Panc1 (cell line): ENCODE measurements at regions not wholly inside any gene's neighbourhood (a gene's known extent, or its start where the extent isn't known, plus 50 kb on each side); places are given as distances from the start of the nearest gene placed in this dataset.

ENCODE experiments used
- SIN3A ChIP-seq: IDR thresholded peaks from 2 replicates; pipeline ENCODE4 v1.6.1; 2012; ENCODE audit warnings: low read depth, mild to moderate bottlenecking, low read length, moderate library complexity, borderline replicate concordance; ENCODE audit not compliant: insufficient read depth
- TCF7L2 ChIP-seq: IDR thresholded peaks from 2 replicates; pipeline ENCODE4 v1.6.1; 2011; ENCODE audit warnings: mild to moderate bottlenecking, low read depth, low read length, inconsistent platforms
- TF ChIP-seq, protein P1 (sequence below): fragments of 450-650 bp; IDR thresholded peaks from 2 replicates; pipeline ENCODE4 v1.5.1; 2017; ENCODE audit warnings: mild to moderate bottlenecking
- TF ChIP-seq, protein P2 (sequence below), 2 experiments: IDR thresholded peaks; 2 replicates each; pipeline ENCODE4 v1.6.1; 2011 to 2012; ENCODE audit warnings: low read depth in 2 of 2, control low read depth in 1 of 2, low read length in 1 of 2, mild to moderate bottlenecking in 1 of 2, moderate library complexity in 1 of 2; ENCODE audit not compliant: insufficient read depth in 1 of 2

DNA sequence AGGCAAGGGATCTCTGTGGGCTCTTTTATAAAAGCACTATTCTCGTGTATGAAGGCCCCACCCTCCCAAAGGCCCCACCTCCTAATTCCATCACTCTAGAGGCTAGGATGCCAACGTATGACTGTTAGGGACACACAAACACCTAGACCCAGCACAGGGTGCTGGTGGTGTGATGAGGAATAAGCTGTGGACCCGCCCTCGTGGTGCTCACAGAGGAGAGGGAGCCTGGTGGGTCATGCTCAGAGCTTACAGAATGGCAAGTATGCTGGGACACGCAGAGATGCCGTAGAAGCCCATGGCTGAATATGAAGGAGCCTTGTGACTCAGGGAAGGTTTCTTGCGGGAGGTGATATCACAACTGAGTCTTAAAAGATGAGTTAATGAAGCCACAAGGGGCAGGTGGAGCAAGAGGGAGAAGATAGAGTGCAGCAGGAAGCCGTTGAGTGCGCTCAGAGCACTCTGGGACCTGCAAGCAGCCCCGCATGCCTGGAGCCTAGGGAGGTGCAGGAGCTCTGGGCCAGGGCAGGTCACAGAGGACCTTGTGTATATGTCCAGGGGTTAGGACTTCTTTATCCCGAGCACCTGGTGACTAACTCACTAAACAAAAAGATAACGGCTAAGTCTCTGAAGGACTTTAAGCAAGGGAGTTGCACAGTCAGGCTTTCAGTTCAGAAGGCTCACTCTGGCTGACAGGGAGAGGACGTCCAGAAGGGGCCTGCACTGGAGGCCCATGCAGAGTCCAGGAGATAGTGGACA is 160.9 kb downstream of the TRIM29 start:
- TF ChIP-seq, protein P1, sequence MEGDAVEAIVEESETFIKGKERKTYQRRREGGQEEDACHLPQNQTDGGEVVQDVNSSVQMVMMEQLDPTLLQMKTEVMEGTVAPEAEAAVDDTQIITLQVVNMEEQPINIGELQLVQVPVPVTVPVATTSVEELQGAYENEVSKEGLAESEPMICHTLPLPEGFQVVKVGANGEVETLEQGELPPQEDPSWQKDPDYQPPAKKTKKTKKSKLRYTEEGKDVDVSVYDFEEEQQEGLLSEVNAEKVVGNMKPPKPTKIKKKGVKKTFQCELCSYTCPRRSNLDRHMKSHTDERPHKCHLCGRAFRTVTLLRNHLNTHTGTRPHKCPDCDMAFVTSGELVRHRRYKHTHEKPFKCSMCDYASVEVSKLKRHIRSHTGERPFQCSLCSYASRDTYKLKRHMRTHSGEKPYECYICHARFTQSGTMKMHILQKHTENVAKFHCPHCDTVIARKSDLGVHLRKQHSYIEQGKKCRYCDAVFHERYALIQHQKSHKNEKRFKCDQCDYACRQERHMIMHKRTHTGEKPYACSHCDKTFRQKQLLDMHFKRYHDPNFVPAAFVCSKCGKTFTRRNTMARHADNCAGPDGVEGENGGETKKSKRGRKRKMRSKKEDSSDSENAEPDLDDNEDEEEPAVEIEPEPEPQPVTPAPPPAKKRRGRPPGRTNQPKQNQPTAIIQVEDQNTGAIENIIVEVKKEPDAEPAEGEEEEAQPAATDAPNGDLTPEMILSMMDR: no peak
- TF ChIP-seq SIN3A (no peak), TCF7L2 (no peak)
- TF ChIP-seq, protein P2, sequence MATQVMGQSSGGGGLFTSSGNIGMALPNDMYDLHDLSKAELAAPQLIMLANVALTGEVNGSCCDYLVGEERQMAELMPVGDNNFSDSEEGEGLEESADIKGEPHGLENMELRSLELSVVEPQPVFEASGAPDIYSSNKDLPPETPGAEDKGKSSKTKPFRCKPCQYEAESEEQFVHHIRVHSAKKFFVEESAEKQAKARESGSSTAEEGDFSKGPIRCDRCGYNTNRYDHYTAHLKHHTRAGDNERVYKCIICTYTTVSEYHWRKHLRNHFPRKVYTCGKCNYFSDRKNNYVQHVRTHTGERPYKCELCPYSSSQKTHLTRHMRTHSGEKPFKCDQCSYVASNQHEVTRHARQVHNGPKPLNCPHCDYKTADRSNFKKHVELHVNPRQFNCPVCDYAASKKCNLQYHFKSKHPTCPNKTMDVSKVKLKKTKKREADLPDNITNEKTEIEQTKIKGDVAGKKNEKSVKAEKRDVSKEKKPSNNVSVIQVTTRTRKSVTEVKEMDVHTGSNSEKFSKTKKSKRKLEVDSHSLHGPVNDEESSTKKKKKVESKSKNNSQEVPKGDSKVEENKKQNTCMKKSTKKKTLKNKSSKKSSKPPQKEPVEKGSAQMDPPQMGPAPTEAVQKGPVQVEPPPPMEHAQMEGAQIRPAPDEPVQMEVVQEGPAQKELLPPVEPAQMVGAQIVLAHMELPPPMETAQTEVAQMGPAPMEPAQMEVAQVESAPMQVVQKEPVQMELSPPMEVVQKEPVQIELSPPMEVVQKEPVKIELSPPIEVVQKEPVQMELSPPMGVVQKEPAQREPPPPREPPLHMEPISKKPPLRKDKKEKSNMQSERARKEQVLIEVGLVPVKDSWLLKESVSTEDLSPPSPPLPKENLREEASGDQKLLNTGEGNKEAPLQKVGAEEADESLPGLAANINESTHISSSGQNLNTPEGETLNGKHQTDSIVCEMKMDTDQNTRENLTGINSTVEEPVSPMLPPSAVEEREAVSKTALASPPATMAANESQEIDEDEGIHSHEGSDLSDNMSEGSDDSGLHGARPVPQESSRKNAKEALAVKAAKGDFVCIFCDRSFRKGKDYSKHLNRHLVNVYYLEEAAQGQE (IDR thresholded peaks at IDR 0.05; ENCODE audit: insufficient read depth in 1 of 2, low read depth in 2 of 2, low read length in 1 of 2): no peak
